GM19324 (cell line): ENCODE measurements at regions not wholly inside any gene's neighbourhood (a gene's known extent, or its start where the extent isn't known, plus 50 kb on each side); places are given as distances from the start of the nearest gene placed in this dataset.

ENCODE experiments used
- ATAC-seq: cut with Tn5 transposase; IDR thresholded peaks from one replicate; pipeline ENCODE4 v1.9.1; 2021; ENCODE audit warnings: mild to moderate bottlenecking, moderate library complexity; ENCODE audit not compliant: unreplicated experiment, low FRiP score

GRCh38 chr11:131043251-131043650 lies 127.0 kb upstream of the SNX19 start:
- no peak for ATAC-seq

- ATAC-seq = no peak
These were observed 128.6 kb upstream of the SNX19 start for GRCh38 chr11:131044851-131045250.

- ATAC-seq = no peak
These were observed 136.1 kb upstream of the SNX19 start for GRCh38 chr11:131052367-131052766.

- ATAC-seq = no peak
These were observed 139.8 kb upstream of the SNX19 start for GRCh38 chr11:131056036-131056435.

- no peak for ATAC-seq
These were observed 147.4 kb upstream of the SNX19 start for GRCh38 chr11:131063638-131064037.

- ATAC-seq = peak; percentile 45
These were observed 148.2 kb upstream of the SNX19 start for GRCh38 chr11:131064373-131064991.

- no peak for ATAC-seq
These were observed 149.4 kb upstream of the SNX19 start for GRCh38 chr11:131065435-131066413.

GRCh38 chr11:131066551-131066950 lies 150.3 kb upstream of the SNX19 start:
- ATAC-seq = no peak

GRCh38 chr11:131070365-131070764 lies 154.1 kb upstream of the SNX19 start:
- no peak for ATAC-seq

- no peak for ATAC-seq
These were observed 156.9 kb upstream of the SNX19 start for GRCh38 chr11:131073167-131073566.

- no peak for ATAC-seq
These were observed 158.3 kb upstream of the SNX19 start for GRCh38 chr11:131074573-131074972.

- ATAC-seq = no peak
These were observed 161.1 kb upstream of the SNX19 start for GRCh38 chr11:131077340-131077739.

- ATAC-seq = no peak
These were observed 162.8 kb upstream of the SNX19 start for GRCh38 chr11:131079036-131079435.

GRCh38 chr11:131089727-131090245 lies 173.5 kb upstream of the SNX19 start:
- ATAC-seq = no peak

GRCh38 chr11:131092469-131092868 lies 176.2 kb upstream of the SNX19 start:
- ATAC-seq = no peak

GRCh38 chr11:131094827-131095226 lies 178.5 kb upstream of the SNX19 start:
- no peak for ATAC-seq

GRCh38 chr11:131095511-131096185 lies 179.4 kb upstream of the SNX19 start:
- no peak for ATAC-seq

GRCh38 chr11:131099013-131099412 lies 182.7 kb upstream of the SNX19 start:
- no peak for ATAC-seq

GRCh38 chr11:131099746-131100145 lies 183.5 kb upstream of the SNX19 start:
- no peak for ATAC-seq

- ATAC-seq = no peak
These were observed 192.5 kb upstream of the SNX19 start for GRCh38 chr11:131108760-131109159.

GRCh38 chr11:131109257-131109656 lies 193.0 kb upstream of the SNX19 start:
- ATAC-seq = no peak
